ENCODE measurements at regions not wholly inside any gene's neighbourhood (a gene's known extent, or its start where the extent isn't known, plus 50 kb on each side); places are given as distances from the start of the nearest gene placed in this dataset.

DNA sequence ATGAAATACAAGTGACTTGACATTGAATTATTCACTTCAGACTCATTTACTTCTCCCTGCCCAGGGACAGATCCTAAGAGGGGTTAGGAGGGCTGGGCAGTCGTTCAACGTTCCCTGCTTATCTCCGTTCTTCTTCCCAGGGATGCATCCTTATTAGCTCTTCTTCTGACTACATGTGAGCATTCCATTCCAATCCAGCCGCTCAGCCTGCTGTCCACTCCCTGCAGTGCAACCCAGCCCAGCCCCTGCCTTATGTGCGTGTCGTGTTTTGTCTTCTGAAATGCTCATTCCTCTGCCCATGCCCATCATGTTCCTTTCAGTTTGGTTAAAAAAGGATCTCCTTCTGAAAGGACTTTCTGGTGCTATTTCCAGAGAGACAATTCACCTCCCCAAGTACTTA, 64.7 kb upstream of the PALM2AKAP2 start:
- TF ChIP-seq CTCF (IDR thresholded peaks at IDR 0.05): no peak
- no peak for TF ChIP-seq POLR2AphosphoS5 (IDR thresholded peaks at IDR 0.05)
- no peak for TF ChIP-seq POLR2A (IDR thresholded peaks at IDR 0.05; ENCODE audit: low read depth)
